ENCODE measurements at regions not wholly inside any gene's neighbourhood (a gene's known extent, or its start where the extent isn't known, plus 50 kb on each side); places are given as distances from the start of the nearest gene placed in this dataset.
"Not testable (repeated sequence)": the region's sequence is repeated elsewhere in the genome, so short reads cannot be mapped to it uniquely, and the experiment has no call there.

- no peak for DNase-seq
These were observed 687.7 kb upstream of the ARRDC3 start for GRCh38 chr5:92070786-92071185.

DNA sequence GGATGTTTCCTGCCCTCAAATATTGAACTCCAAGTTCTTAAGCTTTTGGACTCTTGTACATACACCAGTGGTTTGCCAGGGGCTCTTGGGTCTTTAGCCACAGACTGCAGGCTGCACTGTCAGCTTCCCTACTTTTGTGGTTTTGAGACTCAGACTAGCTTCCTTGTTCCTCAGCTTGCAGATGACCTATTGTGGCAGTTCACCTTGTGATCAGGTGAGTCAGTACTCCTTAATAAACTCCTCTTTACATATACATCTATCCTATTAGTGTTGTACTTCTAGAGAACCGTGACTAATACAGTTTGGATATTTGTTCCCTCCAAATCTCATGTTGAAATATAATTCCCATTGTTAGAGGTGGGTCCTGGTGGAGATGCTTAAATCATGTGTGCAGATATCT is 681.9 kb upstream of the ARRDC3 start:
- no peak for DNase-seq

GRCh38 chr5:92051741-92052140 is 668.6 kb upstream of the ARRDC3 start:
- DNase-seq: no peak

- DNase-seq: no peak
These were observed 667.9 kb upstream of the ARRDC3 start for GRCh38 chr5:92050970-92051369.

DNA sequence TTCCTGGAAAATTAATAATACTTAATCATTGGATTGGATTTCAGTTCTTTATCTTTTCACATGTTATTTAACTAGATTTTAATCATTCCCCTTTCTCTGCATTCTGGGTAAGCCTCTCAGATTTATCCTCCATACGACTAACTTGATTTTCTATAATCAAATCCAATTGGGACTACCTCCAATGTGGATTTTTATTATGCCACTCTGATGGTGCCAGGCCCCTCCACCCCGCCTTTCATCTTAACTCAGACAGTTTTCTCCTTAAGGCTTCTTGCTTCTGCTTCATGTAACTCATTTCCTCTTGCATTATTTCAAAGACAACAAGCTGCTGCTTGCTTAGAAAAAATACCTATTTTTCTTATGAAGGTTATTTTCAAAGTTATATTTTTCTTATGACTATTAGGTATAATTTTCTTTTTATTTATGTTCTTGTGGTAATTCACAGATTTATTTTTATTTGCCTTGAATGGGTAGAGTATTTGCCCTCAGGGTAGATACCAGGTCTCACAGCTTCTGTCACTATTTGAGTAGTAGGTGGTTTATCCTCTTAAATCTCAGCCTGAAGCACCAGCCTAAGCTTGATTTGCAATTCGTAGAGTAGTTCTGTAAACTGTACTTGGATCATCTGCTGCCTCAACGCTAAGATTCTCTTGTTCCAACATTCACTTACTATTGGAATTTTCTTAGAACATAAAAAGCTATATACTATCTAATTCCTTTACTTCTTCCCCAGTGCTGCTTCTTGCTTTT is 659.0 kb upstream of the ARRDC3 start:
- no peak for DNase-seq

GRCh38 chr5:92041206-92041605 is 658.1 kb upstream of the ARRDC3 start:
- no peak for DNase-seq

DNA sequence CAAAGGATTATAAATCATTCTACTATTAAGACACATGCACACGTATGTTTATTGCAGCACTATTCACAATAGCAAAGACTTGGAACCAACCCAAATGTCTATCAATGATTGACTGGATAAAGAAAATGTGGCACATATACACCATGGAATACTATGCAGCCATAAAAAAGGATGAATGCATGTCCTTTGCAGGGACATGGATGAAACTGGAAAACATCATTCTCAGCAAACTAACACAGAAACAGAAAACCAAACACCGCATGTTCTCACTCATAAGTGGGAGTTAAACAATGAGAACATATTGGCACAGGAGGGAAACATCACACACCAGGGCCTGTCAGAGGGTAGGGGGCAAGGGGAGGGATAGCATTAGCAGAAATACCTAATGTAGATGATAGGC is 646.7 kb upstream of the ARRDC3 start:
- DNase-seq: not testable (repeated sequence)

GRCh38 chr5:92023555-92023954 is 640.4 kb upstream of the ARRDC3 start:
- DNase-seq: no peak

GRCh38 chr5:92023141-92023471 is 640.0 kb upstream of the ARRDC3 start:
- no peak for DNase-seq

DNA sequence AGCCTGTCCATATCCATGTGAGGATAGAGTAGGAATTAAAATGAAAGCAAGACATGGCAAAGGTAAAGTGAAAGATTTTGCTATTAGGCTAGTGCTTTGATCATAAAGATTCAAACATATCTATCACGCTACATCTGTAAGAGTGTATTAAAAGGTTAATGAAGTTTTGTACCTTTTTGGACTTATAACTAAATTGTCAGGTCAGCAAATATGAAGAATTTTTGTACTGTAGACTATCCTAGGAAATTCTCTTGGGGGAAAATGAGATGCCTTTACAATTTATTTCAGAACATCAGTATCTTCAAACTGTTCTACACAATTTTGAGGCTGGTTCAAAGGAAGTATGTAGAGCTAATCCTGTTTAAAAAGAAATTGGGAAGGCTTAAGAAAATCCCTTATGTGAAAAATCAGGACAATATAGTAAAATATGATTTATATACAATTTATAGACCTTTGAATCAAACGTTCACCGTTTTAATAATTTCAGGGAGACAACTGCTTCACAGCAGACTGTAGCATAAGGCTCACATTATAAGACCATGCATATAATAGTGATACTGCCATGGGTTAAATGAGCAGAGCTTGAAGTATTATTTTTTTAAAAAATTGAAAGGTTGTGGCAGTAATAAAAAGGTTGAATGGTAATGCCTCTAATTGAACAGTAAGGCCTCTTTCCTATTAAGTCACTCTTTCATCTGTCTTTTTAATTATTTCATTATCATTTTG is 639.5 kb upstream of the ARRDC3 start:
- no peak for DNase-seq

DNA sequence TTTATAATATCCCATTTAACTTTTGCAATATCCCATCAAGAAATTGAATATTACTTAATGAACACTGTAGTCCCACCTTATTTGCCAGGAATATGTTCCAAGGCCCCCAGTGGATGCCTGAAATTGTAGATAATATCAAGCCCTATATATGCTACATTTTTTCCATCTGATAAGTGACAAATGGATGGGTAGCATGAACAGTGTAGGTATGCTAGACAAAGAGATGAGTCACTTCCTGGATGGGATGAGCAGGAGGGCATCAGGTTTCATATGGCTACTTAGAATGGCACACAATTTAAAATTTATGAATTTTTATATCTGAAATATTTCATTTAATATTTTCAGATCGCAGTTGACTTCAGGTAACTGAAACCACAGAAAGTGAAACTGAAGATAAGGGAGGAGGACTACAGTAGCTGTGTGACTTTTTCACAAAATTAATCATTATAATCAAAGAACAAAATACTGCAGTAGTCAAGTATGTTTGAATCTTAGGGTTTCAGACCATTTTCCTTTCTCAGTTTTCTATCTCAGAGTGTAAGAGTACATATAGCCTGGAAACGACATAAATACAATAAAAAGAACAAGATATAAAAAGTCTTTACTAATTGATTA is 636.4 kb upstream of the ARRDC3 start:
- DNase-seq: no peak

- no peak for DNase-seq
These were observed 634.7 kb upstream of the ARRDC3 start for GRCh38 chr5:92017776-92018175.

GRCh38 chr5:92011845-92012244 is 628.7 kb upstream of the ARRDC3 start:
- DNase-seq: not testable (repeated sequence)

DNA sequence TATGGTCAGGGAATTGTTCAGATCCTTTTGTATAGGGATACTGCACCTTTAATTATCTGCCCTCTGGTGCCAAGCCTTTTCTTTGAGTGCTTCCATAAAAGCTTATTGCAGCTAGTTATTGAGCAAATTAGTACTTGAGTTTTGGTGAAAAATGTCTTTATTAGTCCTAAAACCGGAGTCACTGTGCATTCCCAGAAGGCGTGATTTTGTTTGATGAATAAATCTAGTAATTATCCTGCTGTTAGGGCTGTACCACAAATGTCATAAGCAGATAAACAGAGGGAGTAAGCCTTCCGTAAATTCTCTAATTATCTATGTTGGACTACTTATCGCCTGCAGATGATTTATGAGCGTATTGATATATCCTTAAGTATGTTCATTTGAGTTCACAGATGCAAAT is 620.7 kb upstream of the ARRDC3 start:
- no peak for DNase-seq

DNA sequence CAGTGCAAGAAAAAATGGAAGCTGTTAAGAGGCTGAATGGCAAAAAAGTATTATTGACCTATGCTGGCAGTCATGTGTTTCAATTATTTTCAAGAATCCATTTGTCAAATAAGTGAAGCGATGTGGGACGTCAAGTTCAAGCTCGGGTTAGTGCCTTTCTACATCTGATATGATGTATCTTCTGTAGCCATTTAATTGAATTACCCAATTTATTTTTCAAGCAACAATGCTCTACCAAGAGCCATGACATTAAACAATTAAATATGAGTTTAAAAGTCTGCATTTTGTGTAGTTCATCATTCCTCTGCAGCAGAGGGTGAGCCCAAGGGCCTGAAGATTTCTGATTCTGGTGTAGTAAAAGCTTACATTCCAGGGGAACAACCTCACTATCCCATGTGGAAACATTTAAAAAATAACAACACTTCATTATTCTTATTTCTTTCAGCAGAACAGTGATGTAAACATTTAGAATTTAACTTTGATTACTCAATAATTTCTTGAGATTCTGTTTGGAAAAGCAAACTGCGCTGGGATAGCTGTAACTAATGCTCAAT is 619.7 kb upstream of the ARRDC3 start:
- no peak for DNase-seq

- no peak for DNase-seq
These were observed 615.7 kb upstream of the ARRDC3 start for GRCh38 chr5:91998774-91999173.

DNA sequence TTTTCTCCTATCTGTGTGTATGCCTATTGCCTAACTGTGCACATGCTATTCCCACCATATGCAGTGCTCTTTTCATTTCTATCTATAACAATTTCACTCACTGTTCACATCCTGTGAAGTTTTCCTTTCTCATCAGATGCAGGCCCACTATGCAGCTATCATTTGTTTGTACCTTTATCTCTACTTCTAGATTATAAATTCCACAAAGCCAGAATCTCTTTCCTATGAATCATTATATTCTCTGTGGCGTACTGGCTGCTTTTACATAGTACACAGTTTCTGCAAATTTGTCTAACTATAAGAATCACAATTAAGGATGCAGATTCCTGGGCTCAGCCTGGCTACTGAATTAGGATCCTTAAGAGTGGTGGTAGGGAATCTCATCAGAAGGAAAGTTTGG is 600.8 kb upstream of the ARRDC3 start:
- DNase-seq: no peak

GRCh38 chr5:91978221-91978882 is 595.2 kb upstream of the ARRDC3 start:
- DNase-seq: no peak

- DNase-seq: no peak
These were observed 594.5 kb upstream of the ARRDC3 start for GRCh38 chr5:91977579-91977978.

- no peak for DNase-seq
These were observed 593.3 kb upstream of the ARRDC3 start for GRCh38 chr5:91976451-91976850.

DNA sequence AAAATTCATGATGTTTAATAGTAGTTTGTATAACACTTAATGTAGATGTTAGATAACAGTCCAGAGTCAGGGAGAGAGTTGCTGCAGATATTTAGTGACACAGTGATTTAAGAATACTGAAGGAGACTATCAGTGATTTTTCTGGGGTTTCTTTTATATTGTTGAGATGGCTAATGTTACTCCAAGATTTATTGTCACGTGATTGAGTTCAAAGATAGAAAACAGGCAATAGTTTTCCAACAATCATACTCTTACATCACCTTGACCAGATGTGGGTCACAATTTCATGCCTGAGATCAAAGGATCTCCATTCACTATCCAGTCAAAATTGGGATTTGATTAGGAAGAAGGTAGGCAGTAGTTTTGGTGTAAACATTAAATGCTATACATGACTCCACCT is 580.0 kb upstream of the ARRDC3 start:
- no peak for DNase-seq

GRCh38 chr5:91957666-91958065 is 574.5 kb upstream of the ARRDC3 start:
- DNase-seq: no peak

DNA sequence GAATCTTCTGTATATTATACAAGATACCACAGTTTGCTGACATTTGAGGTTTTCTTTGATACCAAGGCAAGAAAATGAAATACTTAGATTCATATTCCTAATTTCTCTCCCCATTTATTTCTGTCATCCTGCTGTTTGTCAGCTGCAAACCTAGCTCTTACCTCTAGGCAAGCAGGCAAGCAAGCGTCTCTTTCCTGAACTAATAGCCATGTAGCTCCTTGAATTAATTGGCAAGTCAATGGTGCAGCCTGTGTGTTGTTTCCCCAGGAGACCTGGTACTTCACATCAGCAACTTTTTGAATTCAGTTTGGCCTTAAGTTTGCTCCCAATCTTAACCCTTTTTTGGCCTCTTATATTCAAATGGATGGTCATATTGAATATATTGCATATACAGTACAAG is 573.6 kb upstream of the ARRDC3 start:
- DNase-seq: no peak

DNA sequence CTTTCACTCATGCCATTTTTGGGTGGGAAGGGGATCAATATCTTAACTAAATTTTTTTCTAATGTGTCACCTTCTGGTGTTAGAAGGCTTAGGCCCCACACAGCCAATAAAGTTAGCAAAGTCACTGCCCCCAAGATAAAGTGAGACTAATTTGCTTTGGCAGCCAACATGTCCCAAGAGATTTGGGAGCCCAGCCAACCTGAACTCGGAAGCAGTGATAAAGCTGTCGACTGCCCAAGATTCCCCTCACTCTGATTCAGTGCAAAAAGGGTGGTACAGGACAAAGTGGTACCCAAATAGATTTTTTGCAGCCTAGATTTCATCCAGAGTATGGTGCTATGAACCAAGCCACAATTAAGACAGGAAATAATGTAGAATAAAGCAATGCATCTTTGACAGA is 572.5 kb upstream of the ARRDC3 start:
- DNase-seq: no peak

Data from activated CD4-positive, alpha-beta T cell treated with anti-CD3 and anti-CD28 coated beads, Interleukin-10, Interleukin-2, amounts not matched to agents 100 ng/mL and 50 ng/mL, durations not matched to agents 16 hours and 8 hours (primary cell).